ENCODE measurements at regions not wholly inside any gene's neighbourhood (a gene's known extent, or its start where the extent isn't known, plus 50 kb on each side); places are given as distances from the start of the nearest gene placed in this dataset.

DNA sequence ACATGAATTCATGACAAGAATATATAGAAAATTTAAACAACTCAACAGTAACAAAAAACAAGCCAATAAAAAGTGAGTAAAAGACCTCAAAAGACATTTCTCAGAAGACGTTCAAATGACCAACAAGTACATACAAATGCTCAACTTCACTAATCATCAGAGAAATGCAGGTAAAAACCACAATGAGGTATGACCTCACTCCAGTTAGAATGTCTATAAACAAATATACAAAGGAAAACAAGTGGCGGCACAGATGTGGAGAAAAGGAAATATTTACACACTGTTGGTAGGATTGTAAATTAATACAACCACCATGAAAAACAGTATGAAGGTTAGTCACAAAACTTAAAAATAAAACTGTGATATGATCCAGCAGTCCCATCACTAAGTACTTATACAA lies 1033.1 kb downstream of the RAPGEF2 start:
- ChIA-PET POLR2A (no interaction called here), CTCF (no interaction called here)
- no CpG with 5 or more reads among the region's 2 CpGs for WGBS (ENCODE audit: insufficient coverage)
- no peaks in the 10 kb centered on the region for H3K27me3 ChIP-seq (replicated peaks in 2 of 5; ENCODE audit: control insufficient read depth in 4 of 5, insufficient read depth in 5 of 5, low read length in 4 of 5)
- no peak overlapping the region for H3K27ac ChIP-seq (ENCODE audit: insufficient read depth in 1 of 2, low read depth in 1 of 2, low read length in 2 of 2, poor library complexity in 1 of 2, severe bottlenecking in 2 of 2)
- no peaks in the 10 kb centered on the region for H3K4me1 ChIP-seq (ENCODE audit: control extremely low read depth in 1 of 4, control insufficient read depth in 4 of 4, insufficient read depth in 4 of 4, low read length in 3 of 4)
- no peak for DNase-seq
- no peaks in the 10 kb centered on the region for H3K36me3 ChIP-seq (ENCODE audit: control insufficient read depth in 4 of 4, insufficient read depth in 4 of 4, low read length in 3 of 4)
- H3K9me3 ChIP-seq (ENCODE audit: control extremely low read depth in 1 of 5, control insufficient read depth in 4 of 5, insufficient read depth in 2 of 5, low read depth in 1 of 5, low read length in 4 of 5), result peaks cover 0 to 6% (median 3%) of the 10 kb centered on the region in 5 experiments
- H3K4me3 ChIP-seq (ENCODE audit: control insufficient read depth in 1 of 7, extremely low read depth in 1 of 7, insufficient read depth in 4 of 7, low read depth in 2 of 7, low read length in 6 of 7), result no peak overlapping the region

DNA sequence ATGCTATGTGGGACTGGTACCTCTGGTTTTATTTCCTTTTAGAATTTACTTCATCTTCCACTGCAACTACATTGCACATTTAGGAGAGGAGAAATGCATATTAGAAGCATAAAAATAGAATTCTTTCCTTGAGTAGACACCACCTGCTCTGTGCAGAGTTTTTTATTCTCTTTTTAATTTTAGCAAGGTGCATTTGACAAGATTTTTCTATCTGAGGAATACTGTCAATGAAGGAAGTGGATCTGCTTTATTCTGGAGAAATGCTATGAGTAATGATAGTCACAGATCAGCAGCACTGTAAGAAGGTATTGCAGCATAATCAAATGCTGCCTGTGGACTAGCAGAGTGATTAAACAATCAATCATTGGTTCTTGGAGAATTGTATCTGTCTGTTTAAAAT lies 1038.3 kb downstream of the RAPGEF2 start:
- DNase-seq, result no peak
- ChIA-PET CTCF (no interaction called here), POLR2A (no interaction called here)
- H3K4me3 ChIP-seq (ENCODE audit: control insufficient read depth in 1 of 7, extremely low read depth in 1 of 7, insufficient read depth in 4 of 7, low read depth in 2 of 7, low read length in 6 of 7), result no peak overlapping the region
- no peaks in the 10 kb centered on the region for H3K36me3 ChIP-seq (ENCODE audit: control insufficient read depth in 4 of 4, insufficient read depth in 4 of 4, low read length in 3 of 4)
- H3K4me1 ChIP-seq (ENCODE audit: control extremely low read depth in 1 of 4, control insufficient read depth in 4 of 4, insufficient read depth in 4 of 4, low read length in 3 of 4), result no peaks in the 10 kb centered on the region
- no peaks in the 10 kb centered on the region for H3K9me3 ChIP-seq (ENCODE audit: control extremely low read depth in 1 of 5, control insufficient read depth in 4 of 5, insufficient read depth in 2 of 5, low read depth in 1 of 5, low read length in 4 of 5)
- H3K27ac ChIP-seq (ENCODE audit: insufficient read depth in 1 of 2, low read depth in 1 of 2, low read length in 2 of 2, poor library complexity in 1 of 2, severe bottlenecking in 2 of 2), result no peak overlapping the region
- no peaks in the 10 kb centered on the region for H3K27me3 ChIP-seq (replicated peaks in 2 of 5; ENCODE audit: control insufficient read depth in 4 of 5, insufficient read depth in 5 of 5, low read length in 4 of 5)

DNA sequence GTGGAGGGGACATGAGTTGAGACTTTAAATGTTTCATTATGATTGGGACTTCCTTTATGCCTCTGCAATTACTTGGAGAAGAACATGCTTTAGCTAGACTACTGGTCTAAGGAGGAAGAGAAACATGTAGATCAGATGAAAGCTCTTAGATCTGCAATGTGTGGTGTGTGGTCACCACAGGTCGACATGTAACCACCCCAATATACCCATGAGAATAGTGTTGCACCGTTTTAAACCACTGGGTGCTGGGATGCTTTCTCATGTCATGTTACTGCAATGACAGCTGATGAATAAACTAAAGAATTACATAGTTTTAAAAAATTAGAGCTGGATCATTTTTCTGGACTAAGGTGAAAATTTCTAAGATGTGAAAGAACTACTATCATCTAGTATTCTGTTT lies 1039.7 kb downstream of the RAPGEF2 start:
- WGBS (ENCODE audit: insufficient coverage), result no CpG with 5 or more reads among the region's 2 CpGs
- Histone ChIP-seq H3K4me1 (ENCODE audit: control extremely low read depth in 1 of 4, control insufficient read depth in 4 of 4, insufficient read depth in 4 of 4, low read length in 3 of 4) (no peaks in the 10 kb centered on the region), H3K27me3 (replicated peaks in 2 of 5; ENCODE audit: control insufficient read depth in 4 of 5, insufficient read depth in 5 of 5, low read length in 4 of 5) (no peaks in the 10 kb centered on the region), H3K9me3 (ENCODE audit: control extremely low read depth in 1 of 5, control insufficient read depth in 4 of 5, insufficient read depth in 2 of 5, low read depth in 1 of 5, low read length in 4 of 5) (no peaks in the 10 kb centered on the region), H3K27ac (ENCODE audit: insufficient read depth in 1 of 2, low read depth in 1 of 2, low read length in 2 of 2, poor library complexity in 1 of 2, severe bottlenecking in 2 of 2) (no peak overlapping the region), H3K36me3 (ENCODE audit: control insufficient read depth in 4 of 4, insufficient read depth in 4 of 4, low read length in 3 of 4) (no peaks in the 10 kb centered on the region), H3K4me3 (ENCODE audit: control insufficient read depth in 1 of 7, extremely low read depth in 1 of 7, insufficient read depth in 4 of 7, low read depth in 2 of 7, low read length in 6 of 7) (no peak overlapping the region)
- ChIA-PET POLR2A (no interaction called here), CTCF (no interaction called here)
- no peak for DNase-seq

DNA sequence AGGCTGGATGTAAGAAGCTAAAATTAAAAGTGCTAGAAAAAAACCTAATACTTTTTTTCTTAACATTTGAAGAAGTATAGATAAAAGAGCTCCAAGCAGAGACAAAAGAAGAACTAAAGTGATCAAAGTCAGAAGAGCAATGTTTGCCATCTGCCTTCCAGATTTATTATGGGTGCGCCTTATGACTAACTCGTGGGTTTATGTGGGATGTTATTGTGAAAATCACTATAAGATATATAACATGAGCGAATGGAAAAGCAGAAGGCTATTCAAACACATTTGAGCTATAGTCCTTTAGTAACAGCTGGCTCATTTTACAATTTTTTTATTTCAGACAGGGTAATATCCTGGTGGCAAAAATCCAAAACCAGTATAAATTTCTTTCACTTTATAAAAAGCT lies 1040.7 kb downstream of the RAPGEF2 start:
- Histone ChIP-seq H3K27me3 (replicated peaks in 2 of 5; ENCODE audit: control insufficient read depth in 4 of 5, insufficient read depth in 5 of 5, low read length in 4 of 5) (no peaks in the 10 kb centered on the region), H3K9me3 (ENCODE audit: control extremely low read depth in 1 of 5, control insufficient read depth in 4 of 5, insufficient read depth in 2 of 5, low read depth in 1 of 5, low read length in 4 of 5) (no peaks in the 10 kb centered on the region), H3K36me3 (ENCODE audit: control insufficient read depth in 4 of 4, insufficient read depth in 4 of 4, low read length in 3 of 4) (no peaks in the 10 kb centered on the region), H3K27ac (ENCODE audit: insufficient read depth in 1 of 2, low read depth in 1 of 2, low read length in 2 of 2, poor library complexity in 1 of 2, severe bottlenecking in 2 of 2) (no peak overlapping the region), H3K4me3 (ENCODE audit: control insufficient read depth in 1 of 7, extremely low read depth in 1 of 7, insufficient read depth in 4 of 7, low read depth in 2 of 7, low read length in 6 of 7) (no peak overlapping the region), H3K4me1 (ENCODE audit: control extremely low read depth in 1 of 4, control insufficient read depth in 4 of 4, insufficient read depth in 4 of 4, low read length in 3 of 4) (no peaks in the 10 kb centered on the region)
- POLR2A ChIA-PET, result no interaction called here
- CTCF ChIA-PET, result no interaction called here
- 100% methylated on average over 1 of the region's 3 CpGs for WGBS (ENCODE audit: insufficient coverage)
- no peak for DNase-seq

DNA sequence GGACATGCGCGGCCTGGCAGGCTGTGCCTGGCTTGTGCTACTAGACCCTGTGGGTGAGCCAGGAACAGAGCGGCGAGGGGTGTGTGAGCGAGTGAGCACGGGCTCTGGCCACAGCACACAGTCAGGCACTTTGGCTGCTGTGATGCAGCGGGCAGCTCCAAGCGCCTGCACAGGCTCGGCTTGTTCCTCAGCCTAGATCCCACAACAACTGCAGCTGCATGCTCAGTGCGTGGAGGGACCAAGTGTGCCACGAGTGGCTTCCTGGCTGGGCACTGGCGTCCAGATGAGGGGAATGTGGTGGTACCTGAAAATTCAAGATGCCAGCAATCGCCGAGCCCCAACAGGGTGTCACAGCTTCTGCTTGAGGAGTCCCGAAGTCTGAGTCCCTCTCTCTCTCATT lies 1056.6 kb downstream of the RAPGEF2 start:
- H3K27me3 ChIP-seq (replicated peaks in 2 of 5; ENCODE audit: control insufficient read depth in 4 of 5, insufficient read depth in 5 of 5, low read length in 4 of 5), result no peaks in the 10 kb centered on the region

DNA sequence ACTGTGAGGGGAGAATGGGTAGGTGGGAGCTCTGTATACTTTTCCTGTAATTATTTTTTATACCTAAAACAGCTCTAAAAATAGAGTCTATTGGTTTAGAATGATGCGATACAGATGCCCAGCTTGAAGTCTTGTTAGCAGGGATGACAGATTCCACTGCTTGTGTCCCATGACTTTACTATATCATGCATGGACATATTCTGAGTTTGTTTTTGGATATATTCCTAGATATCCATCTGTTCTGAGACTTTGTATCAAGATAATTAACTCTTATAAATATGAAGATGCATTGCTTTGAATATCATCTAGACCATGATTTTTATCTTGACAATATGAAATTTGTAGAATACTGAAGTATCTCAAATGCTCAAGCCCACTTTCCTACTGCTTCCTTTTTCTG lies 1058.1 kb downstream of the RAPGEF2 start:
- Histone ChIP-seq H3K36me3 (ENCODE audit: control insufficient read depth in 4 of 4, insufficient read depth in 4 of 4, low read length in 3 of 4) (no peaks in the 10 kb centered on the region), H3K4me3 (ENCODE audit: control insufficient read depth in 1 of 7, extremely low read depth in 1 of 7, insufficient read depth in 4 of 7, low read depth in 2 of 7, low read length in 6 of 7) (no peak overlapping the region), H3K27ac (ENCODE audit: insufficient read depth in 1 of 2, low read depth in 1 of 2, low read length in 2 of 2, poor library complexity in 1 of 2, severe bottlenecking in 2 of 2) (no peak overlapping the region), H3K4me1 (ENCODE audit: control extremely low read depth in 1 of 4, control insufficient read depth in 4 of 4, insufficient read depth in 4 of 4, low read length in 3 of 4) (no peaks in the 10 kb centered on the region), H3K27me3 (replicated peaks in 2 of 5; ENCODE audit: control insufficient read depth in 4 of 5, insufficient read depth in 5 of 5, low read length in 4 of 5) (no peaks in the 10 kb centered on the region), H3K9me3 (ENCODE audit: control extremely low read depth in 1 of 5, control insufficient read depth in 4 of 5, insufficient read depth in 2 of 5, low read depth in 1 of 5, low read length in 4 of 5) (no peaks in the 10 kb centered on the region)
- ChIA-PET POLR2A (no interaction called here), CTCF (no interaction called here)
- DNase-seq, result no peak
- WGBS (ENCODE audit: insufficient coverage), result no CpG with 5 or more reads among the region's 1 CpG

More for the DNA sequence above, 1056.6 kb downstream of the RAPGEF2 start:
- H3K9me3 ChIP-seq (ENCODE audit: control extremely low read depth in 1 of 5, control insufficient read depth in 4 of 5, insufficient read depth in 2 of 5, low read depth in 1 of 5, low read length in 4 of 5), result no peaks in the 10 kb centered on the region
- 94% methylated on average over 13 of the region's 15 CpGs for WGBS (ENCODE audit: insufficient coverage)
- H3K4me1 ChIP-seq (ENCODE audit: control extremely low read depth in 1 of 4, control insufficient read depth in 4 of 4, insufficient read depth in 4 of 4, low read length in 3 of 4), result no peaks in the 10 kb centered on the region
- DNase-seq, result no peak
- CTCF ChIA-PET, result no interaction called here
- no peaks in the 10 kb centered on the region for H3K36me3 ChIP-seq (ENCODE audit: control insufficient read depth in 4 of 4, insufficient read depth in 4 of 4, low read length in 3 of 4)
- POLR2A ChIA-PET, result no interaction called here
- no peak overlapping the region for H3K4me3 ChIP-seq (ENCODE audit: control insufficient read depth in 1 of 7, extremely low read depth in 1 of 7, insufficient read depth in 4 of 7, low read depth in 2 of 7, low read length in 6 of 7)
- H3K27ac ChIP-seq (ENCODE audit: insufficient read depth in 1 of 2, low read depth in 1 of 2, low read length in 2 of 2, poor library complexity in 1 of 2, severe bottlenecking in 2 of 2), result no peak overlapping the region

DNA sequence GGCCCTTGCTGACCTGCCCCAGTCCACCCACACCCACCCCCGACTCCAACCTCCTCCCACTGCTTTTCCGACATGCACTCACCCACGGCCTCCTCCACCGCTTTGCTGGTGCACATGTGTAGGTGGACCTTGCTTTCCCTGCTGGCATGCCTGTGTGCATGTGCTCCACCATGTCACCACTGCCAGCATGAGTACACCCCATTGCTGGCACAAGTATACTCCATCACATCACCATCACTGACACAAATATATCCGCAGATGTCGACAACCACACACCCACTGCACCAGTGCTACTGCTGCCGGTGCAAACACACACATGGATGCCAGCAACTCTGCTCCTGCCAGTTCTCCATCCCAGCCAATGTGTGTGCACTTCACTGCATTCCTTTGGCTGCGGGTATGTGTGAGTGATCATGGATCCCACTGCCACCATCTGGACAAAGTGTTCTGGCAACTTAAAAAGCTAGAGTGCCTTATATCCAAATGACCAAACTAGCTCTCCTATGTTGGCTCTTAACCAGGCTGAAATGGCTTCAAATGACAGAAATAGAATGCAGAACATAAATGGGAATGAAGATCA lies 1072.3 kb downstream of the RAPGEF2 start:
- Histone ChIP-seq H3K36me3 (ENCODE audit: control insufficient read depth in 4 of 4, insufficient read depth in 4 of 4, low read length in 3 of 4) (no peaks in the 10 kb centered on the region), H3K4me3 (ENCODE audit: control insufficient read depth in 1 of 7, extremely low read depth in 1 of 7, insufficient read depth in 4 of 7, low read depth in 2 of 7, low read length in 6 of 7) (no peak overlapping the region), H3K27me3 (replicated peaks in 2 of 5; ENCODE audit: control insufficient read depth in 4 of 5, insufficient read depth in 5 of 5, low read length in 4 of 5) (no peaks in the 10 kb centered on the region), H3K4me1 (ENCODE audit: control extremely low read depth in 1 of 4, control insufficient read depth in 4 of 4, insufficient read depth in 4 of 4, low read length in 3 of 4) (no peaks in the 10 kb centered on the region), H3K27ac (ENCODE audit: insufficient read depth in 1 of 2, low read depth in 1 of 2, low read length in 2 of 2, poor library complexity in 1 of 2, severe bottlenecking in 2 of 2) (no peak overlapping the region), H3K9me3 (ENCODE audit: control extremely low read depth in 1 of 5, control insufficient read depth in 4 of 5, insufficient read depth in 2 of 5, low read depth in 1 of 5, low read length in 4 of 5) (no peaks in the 10 kb centered on the region)
- DNase-seq, result no peak
- CTCF ChIA-PET, result no interaction called here
- 82% methylated on average over 8 of the region's 8 CpGs for WGBS (ENCODE audit: insufficient coverage)
- POLR2A ChIA-PET, result no interaction called here
